ENCODE measurements at regions not wholly inside any gene's neighbourhood (a gene's known extent, or its start where the extent isn't known, plus 50 kb on each side); places are given as distances from the start of the nearest gene placed in this dataset.

DNA sequence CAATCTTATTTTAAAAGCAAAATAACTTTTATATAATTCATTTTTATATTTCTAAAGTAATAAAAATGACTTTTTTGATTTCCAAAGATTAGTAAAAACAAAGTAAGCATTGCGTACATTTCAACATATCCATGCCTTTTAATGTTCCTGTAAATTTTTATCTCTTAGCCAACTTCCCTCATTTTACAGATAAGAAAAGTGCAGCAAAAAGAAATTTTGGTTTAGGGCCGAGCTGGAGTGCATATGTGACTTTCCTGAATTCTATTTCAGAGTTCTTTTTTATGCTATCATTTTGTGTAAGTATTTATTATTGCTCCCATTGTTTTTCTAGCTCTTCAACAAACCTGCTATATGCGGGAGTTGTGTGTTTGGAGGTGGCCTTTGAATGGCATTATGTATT is 195.3 kb downstream of the NHLRC3 start:
- peak; percentile 59 for DNase-seq (ENCODE audit: low spot score)

DNA sequence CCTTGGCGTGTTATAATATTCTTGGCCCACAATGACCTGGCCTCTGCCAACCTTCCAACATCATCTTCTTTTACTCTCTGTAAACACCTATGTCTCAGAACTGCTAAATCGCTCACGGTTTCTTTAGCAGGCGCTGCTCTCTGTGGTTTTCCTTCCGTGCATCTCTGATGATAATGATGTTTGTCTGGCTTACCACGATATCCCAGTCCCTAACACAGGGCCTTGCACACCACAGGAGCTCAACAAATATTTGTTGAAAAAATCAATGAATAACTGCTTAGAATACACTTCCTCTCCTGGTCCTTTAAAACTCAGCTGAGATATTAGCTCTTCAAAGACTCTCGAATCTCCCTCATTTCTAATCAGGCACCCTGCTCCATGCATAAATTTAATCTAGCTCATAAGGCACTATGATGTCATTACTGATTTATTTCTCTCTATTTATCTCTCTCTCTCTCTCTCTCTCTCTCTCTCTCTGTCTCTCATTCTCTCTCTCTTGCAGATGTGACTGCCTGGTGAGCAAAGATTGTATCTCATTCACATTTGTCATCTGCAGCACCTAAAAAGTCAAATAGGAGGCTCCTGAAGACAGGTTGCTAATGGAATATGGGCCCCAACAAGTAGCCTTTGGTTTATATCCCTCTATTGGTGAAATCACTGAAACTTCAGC is 206.4 kb downstream of the NHLRC3 start:
- no peak for DNase-seq (ENCODE audit: low spot score)

GRCh38 chr13:39245688-39246087 is 207.4 kb downstream of the NHLRC3 start:
- DNase-seq (ENCODE audit: low spot score), result no peak

- no peak for DNase-seq (ENCODE audit: low spot score)
Measured at GRCh38 chr13:39249982-39250381, 211.7 kb downstream of the NHLRC3 start.

GRCh38 chr13:39250440-39250839 is 212.2 kb downstream of the NHLRC3 start:
- no peak for DNase-seq (ENCODE audit: low spot score)

DNA sequence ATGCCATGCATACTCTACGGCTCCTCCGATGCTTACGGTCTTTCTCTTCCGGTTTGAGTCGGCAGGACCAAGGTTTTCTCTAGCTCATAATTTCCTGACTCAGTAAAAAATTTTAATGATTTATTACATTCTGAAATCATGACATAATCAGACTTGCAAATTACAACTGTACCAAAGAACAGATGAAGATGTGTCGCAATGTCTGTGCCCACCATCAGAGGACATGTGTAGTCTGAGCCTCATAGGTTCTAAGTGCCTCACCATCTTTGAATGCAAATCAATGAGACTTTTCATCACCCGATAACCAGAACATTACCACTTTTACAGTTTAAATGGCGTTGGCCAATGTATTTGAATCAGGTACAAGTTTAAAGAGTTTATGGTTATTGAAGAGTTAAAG is 213.1 kb downstream of the NHLRC3 start:
- DNase-seq (ENCODE audit: low spot score), result no peak

DNA sequence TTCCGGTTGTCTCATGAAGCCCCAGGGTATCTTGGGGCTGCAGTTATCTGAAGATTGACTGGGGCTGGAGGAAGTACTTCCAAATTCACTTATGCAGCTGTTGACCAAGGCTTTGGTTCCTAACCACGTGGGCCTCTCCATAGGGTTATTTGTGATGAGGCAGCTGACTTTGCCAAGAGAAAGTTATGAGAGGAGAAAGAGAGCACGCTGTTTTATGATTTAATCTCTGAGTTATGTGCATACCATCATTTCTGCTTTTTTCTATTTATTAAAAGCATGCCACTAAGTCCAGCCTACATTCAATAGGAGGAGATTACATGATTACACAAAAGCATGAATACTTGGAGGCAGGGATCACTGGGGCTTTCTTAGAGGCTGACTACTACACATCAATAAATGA is 215.5 kb downstream of the NHLRC3 start:
- DNase-seq (ENCODE audit: low spot score), result peak; percentile 51

GRCh38 chr13:39254601-39255000 is 216.3 kb downstream of the NHLRC3 start:
- no peak for DNase-seq (ENCODE audit: low spot score)

DNA sequence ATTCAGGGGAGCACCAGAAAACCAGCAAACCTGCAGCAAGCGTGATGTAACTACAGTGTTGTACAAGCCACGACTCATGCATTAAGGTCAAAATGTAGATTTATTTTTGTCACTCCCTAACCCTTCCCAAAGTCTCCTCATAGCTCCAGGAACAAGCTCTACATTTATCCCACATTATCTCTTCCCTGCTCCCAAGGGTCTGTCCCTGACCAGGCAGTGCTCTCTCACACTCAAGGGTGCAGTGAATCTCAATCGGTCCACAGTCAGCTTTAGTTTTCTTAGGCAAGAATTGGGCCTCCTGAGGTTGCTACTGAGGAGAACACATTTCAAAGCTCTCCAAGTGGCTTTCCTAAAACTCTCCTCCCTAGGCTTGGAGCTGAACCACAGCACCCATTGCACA is 219.4 kb downstream of the NHLRC3 start:
- no peak for DNase-seq (ENCODE audit: low spot score)

GRCh38 chr13:39259371-39260140 is 221.3 kb downstream of the NHLRC3 start:
- DNase-seq (ENCODE audit: low spot score), result no peak

- peak; percentile 47 for DNase-seq (ENCODE audit: low spot score)
Measured at GRCh38 chr13:39263033-39263432, 224.8 kb downstream of the NHLRC3 start.

DNA sequence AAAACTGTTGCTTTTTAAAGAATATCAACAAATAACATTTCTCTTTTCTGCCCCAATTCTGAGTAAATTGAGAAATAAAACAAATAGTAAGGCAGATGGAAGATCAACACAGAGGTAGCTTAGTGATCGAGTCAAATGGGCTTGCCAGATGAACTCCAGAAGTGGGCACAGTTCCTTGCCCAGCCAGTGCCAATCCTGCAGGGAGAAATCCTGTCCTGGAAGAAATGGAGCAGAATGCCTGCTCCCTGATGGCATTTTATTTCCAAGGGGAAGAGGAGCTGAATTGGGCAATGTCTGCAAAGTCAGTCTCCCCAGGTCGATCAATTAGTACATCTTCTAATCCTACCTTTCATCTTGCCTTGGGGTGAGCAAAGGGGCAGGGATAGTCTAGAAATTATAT is 225.3 kb downstream of the NHLRC3 start:
- no peak for DNase-seq (ENCODE audit: low spot score)

DNA sequence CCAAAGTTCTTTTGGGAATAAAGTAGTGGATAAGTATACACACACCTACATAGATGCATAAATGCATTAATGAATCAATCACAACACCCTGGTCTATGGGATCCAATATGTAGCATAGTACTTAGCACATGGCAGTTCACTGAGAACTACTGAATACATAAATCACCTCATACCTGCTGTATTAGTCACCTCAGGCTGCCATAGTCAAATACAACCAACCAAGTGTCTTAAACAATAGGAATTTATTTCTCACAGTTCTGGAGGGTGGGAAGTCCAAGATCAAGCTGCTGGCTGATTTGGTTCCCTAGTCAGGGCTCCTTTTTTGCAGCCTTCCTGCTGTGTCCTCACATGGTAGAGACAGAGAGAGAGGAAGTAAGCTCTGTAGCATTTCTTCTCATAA is 228.2 kb downstream of the NHLRC3 start:
- DNase-seq (ENCODE audit: low spot score), result no peak

DNA sequence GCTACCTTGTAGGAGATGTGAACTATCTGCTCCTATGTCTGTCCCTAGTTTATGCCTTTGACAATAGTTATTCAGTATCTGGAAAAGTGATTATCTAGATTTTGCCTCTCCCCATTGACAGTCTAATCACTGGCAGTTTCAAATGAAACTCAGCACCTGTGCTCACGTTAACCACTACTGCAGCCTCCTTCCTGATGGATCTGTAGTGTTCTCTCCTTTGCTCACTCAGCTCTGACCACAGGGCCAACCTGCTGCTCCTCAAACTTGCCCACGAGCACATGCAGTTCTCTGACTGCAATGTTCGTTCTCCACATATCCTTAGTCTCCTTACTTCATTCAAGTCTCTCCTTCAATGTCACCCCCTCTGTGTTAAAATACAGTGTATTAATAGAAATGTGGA is 230.1 kb downstream of the NHLRC3 start:
- no peak for DNase-seq (ENCODE audit: low spot score)

GRCh38 chr13:39269004-39269403 is 230.7 kb downstream of the NHLRC3 start:
- no peak for DNase-seq (ENCODE audit: low spot score)

- DNase-seq (ENCODE audit: low spot score), result peak; percentile 3
Measured at GRCh38 chr13:39269411-39269810, 231.2 kb downstream of the NHLRC3 start.

- DNase-seq (ENCODE audit: low spot score), result no peak
Measured at GRCh38 chr13:39272994-39273393, 234.7 kb downstream of the NHLRC3 start.

DNA sequence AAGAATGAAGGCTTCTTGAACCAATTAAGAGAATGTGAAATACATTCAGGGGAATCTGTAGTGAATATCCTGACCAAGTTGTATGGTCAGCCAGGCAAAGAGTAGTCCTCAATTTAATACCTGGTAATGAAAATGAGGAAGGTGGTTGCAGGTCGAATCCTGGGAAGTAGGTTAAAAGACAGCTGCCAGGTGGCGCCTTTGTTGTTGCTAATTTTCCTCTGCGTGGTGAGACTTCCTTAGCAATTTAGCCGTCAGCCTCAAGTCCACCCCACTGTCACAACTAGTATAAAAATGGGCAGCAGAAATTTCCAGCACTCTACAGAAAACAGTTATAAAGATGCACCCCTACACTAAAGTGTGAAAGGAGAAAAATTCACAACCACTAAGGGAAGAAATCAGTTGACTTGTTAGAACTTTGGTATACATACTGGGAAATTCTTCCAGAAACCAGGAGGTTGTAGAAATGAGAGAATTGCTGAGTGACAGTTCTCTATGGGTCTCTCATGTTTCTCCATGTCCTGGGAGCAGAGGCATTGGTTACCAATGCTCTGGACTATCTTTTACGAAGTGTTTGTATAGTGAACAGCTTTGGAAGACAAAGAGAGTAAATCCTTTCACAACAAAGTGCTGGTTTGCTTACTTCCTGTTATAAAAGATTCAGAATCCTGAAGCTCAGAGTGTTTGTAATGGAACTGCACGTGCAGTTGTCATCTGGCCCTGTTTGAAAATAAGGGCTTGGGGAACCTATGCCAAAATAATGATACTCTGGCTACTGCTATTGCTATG is 235.9 kb downstream of the NHLRC3 start:
- peak; percentile 5 for DNase-seq (ENCODE audit: low spot score)

GRCh38 chr13:39274739-39275325 is 236.6 kb downstream of the NHLRC3 start:
- no peak for DNase-seq (ENCODE audit: low spot score)

- DNase-seq (ENCODE audit: low spot score), result no peak
Measured at GRCh38 chr13:39279077-39279476, 240.8 kb downstream of the NHLRC3 start.

DNA sequence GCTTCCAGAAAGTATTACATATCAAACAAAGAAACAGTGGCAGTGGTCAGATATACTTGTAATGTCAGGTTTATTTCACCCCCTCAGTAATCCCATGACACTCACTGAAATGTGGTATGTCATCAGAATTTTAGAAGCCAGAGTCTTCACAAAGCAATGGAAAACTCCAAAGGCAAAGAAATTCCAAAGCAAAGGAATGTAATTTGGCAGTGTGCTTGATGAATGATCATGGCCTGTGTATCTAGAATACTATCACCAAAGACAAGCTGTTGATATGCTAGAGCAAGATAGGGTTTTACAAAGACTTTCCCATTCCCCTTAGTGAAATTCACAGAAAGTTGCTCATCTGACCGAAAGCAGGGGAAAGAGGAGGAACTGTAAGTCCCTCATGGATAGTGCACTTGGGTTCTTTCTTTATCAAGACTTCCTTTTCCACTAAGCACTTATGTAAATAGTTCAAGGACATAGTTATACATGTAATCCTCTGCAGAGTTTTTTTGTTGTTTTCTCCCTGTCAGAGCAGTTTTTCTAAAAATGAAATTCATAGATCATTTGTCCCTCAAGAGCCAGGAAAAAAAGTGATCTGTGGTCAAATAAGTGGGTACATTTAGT is 243.4 kb downstream of the NHLRC3 start:
- DNase-seq (ENCODE audit: low spot score), result peak; percentile 9

Data from umbilical cord (tissue), 1 donor.